ENCODE measurements at regions not wholly inside any gene's neighbourhood (a gene's known extent, or its start where the extent isn't known, plus 50 kb on each side); places are given as distances from the start of the nearest gene placed in this dataset.

- Histone ChIP-seq H2AFZ (ENCODE audit: control insufficient read depth, low read length) (no peak overlapping the region), H3K4me1 (ENCODE audit: control insufficient read depth, extremely low read depth, insufficient read depth, low read length) (no peaks in the 10 kb centered on the region), H3K27me3 (ENCODE audit: control insufficient read depth, extremely low read depth, insufficient read depth, low read length) (no peaks in the 10 kb centered on the region), H3K4me3 (ENCODE audit: control insufficient read depth in 2 of 3, extremely low read depth in 1 of 3, insufficient read depth in 2 of 3, low read depth in 1 of 3, low read length in 3 of 3) (no peak overlapping the region), H3K27ac (ENCODE audit: control insufficient read depth, insufficient read depth, low read length) (no peak overlapping the region), H3K9ac (ENCODE audit: control insufficient read depth, extremely low read depth, insufficient read depth, low read length) (no peak overlapping the region), H3K36me3 (ENCODE audit: control insufficient read depth in 2 of 2, extremely low read depth in 1 of 2, insufficient read depth in 2 of 2, low read length in 2 of 2) (no peaks in the 10 kb centered on the region), H3K4me2 (ENCODE audit: control insufficient read depth, extremely low read depth, insufficient read depth, low read depth, low read length) (no peak overlapping the region), H3K79me2 (ENCODE audit: control insufficient read depth, insufficient read depth, low read length) (no peaks in the 10 kb centered on the region), H3K9me3 (ENCODE audit: control insufficient read depth, low read depth, low read length) (no peaks in the 10 kb centered on the region), H4K20me1 (ENCODE audit: control insufficient read depth, extremely low read depth, insufficient read depth, low read length) (no peaks in the 10 kb centered on the region), H3K9me1 (ENCODE audit: control insufficient read depth, extremely low read depth, insufficient read depth, low read length) (no peaks in the 10 kb centered on the region)
- TF ChIP-seq CTCF (optimal IDR thresholded peaks at IDR 0.05 in 1 of 3, IDR thresholded peaks at IDR 0.05 in 1 of 3, conservative IDR thresholded peaks at IDR 0.05 in 1 of 3; ENCODE audit: extremely low read depth in 1 of 3, insufficient read depth in 2 of 3, low read length in 3 of 3) (no peak), EZH2 (IDR thresholded peaks at IDR 0.05; ENCODE audit: low read length) (no peak)
- FAIRE-seq (no peak), DNase-seq (ENCODE audit: low read depth, low spot score) (no peak)
- dilution Hi-C loops (cut with MboI; ENCODE audit: extremely low pct_ligation_motif_present, low sequenced_read_pairs), result no loop called here
These were observed 504.1 kb downstream of the TMTC2 start for GRCh38 chr12:83190631-83191390.

- Histone ChIP-seq H4K20me1 (ENCODE audit: control insufficient read depth, extremely low read depth, insufficient read depth, low read length) (no peaks in the 10 kb centered on the region), H3K9me1 (ENCODE audit: control insufficient read depth, extremely low read depth, insufficient read depth, low read length) (no peaks in the 10 kb centered on the region), H3K27ac (ENCODE audit: control insufficient read depth, insufficient read depth, low read length) (no peak overlapping the region), H3K4me1 (ENCODE audit: control insufficient read depth, extremely low read depth, insufficient read depth, low read length) (no peaks in the 10 kb centered on the region), H2AFZ (ENCODE audit: control insufficient read depth, low read length) (no peak overlapping the region), H3K79me2 (ENCODE audit: control insufficient read depth, insufficient read depth, low read length) (no peaks in the 10 kb centered on the region), H3K36me3 (ENCODE audit: control insufficient read depth in 2 of 2, extremely low read depth in 1 of 2, insufficient read depth in 2 of 2, low read length in 2 of 2) (no peaks in the 10 kb centered on the region), H3K4me3 (ENCODE audit: control insufficient read depth in 2 of 3, extremely low read depth in 1 of 3, insufficient read depth in 2 of 3, low read depth in 1 of 3, low read length in 3 of 3) (no peak overlapping the region), H3K9me3 (ENCODE audit: control insufficient read depth, low read depth, low read length) (no peaks in the 10 kb centered on the region), H3K9ac (ENCODE audit: control insufficient read depth, extremely low read depth, insufficient read depth, low read length) (no peak overlapping the region), H3K27me3 (ENCODE audit: control insufficient read depth, extremely low read depth, insufficient read depth, low read length) (no peaks in the 10 kb centered on the region), H3K4me2 (ENCODE audit: control insufficient read depth, extremely low read depth, insufficient read depth, low read depth, low read length) (no peak overlapping the region)
- DNase-seq (ENCODE audit: low read depth, low spot score), result no peak
- dilution Hi-C loops (cut with MboI; ENCODE audit: extremely low pct_ligation_motif_present, low sequenced_read_pairs), result no loop called here
- TF ChIP-seq EZH2 (IDR thresholded peaks at IDR 0.05; ENCODE audit: low read length) (no peak), CTCF (optimal IDR thresholded peaks at IDR 0.05 in 1 of 3, IDR thresholded peaks at IDR 0.05 in 1 of 3, conservative IDR thresholded peaks at IDR 0.05 in 1 of 3; ENCODE audit: extremely low read depth in 1 of 3, insufficient read depth in 2 of 3, low read length in 3 of 3) (no peak)
- FAIRE-seq, result no peak
These were observed 499.7 kb downstream of the TMTC2 start for GRCh38 chr12:83186419-83186818.

Data from keratinocyte (primary cell).